Inflammatory macrophage treated with lipopolysaccharide for 4 hours (primary cell): ENCODE measurements at regions not wholly inside any gene's neighbourhood (a gene's known extent, or its start where the extent isn't known, plus 50 kb on each side); places are given as distances from the start of the nearest gene placed in this dataset.
"Not testable (repeated sequence)": the region's sequence is repeated elsewhere in the genome, so short reads cannot be mapped to it uniquely, and the experiment has no call there.

Experiments used
- DNase-seq: peaks from one replicate; pipeline ENCODE4 v3.0.0-alpha.2; 2020

GRCh38 chr6:79150733-79151132, 72.7 kb upstream of the PHIP start:
- DNase-seq: no peak

- DNase-seq: no peak
These were observed 71.8 kb upstream of the PHIP start for GRCh38 chr6:79149884-79150283.

DNA sequence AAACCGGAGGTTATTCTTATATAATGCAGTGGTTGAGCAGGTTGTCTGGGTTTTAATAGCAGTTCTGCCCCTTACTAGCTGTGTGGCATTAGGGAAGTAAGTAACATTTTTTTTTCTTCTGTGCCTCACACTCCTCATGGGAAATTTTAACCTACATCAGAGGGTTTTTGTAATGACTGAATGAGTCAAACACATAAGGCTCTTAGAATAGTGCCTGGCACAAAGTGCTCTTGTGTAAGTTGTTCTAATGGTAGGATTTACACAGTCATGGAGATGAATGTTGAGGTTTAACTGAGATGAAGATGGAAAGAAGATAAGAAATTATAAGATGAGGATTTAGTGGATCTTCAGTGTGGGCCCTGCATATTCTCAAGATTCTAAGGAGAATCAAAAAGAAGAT, 68.4 kb upstream of the PHIP start:
- peak; percentile 4 for DNase-seq

GRCh38 chr6:79145301-79145700, 67.2 kb upstream of the PHIP start:
- no peak for DNase-seq

GRCh38 chr6:79143320-79143898, 65.4 kb upstream of the PHIP start:
- DNase-seq: no peak

DNA sequence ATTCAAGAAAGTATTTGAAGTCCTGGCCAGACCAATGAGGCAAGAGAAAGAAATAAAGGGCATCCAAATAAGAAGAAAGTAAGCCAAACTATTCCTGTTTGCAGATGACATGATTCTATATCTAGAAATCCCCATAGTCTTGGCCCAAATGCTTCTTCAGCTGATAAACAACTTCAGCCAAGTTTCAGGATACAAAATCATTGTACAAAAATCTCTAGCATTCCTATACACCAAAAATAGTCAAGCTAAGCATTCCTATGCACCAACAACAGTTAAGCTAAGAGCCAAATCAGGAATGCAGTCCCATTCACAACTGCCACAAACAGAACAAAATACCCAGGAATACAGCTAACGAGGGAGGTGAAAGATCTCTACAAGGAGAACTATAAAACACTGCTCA, 60.1 kb upstream of the PHIP start:
- DNase-seq: no peak

DNA sequence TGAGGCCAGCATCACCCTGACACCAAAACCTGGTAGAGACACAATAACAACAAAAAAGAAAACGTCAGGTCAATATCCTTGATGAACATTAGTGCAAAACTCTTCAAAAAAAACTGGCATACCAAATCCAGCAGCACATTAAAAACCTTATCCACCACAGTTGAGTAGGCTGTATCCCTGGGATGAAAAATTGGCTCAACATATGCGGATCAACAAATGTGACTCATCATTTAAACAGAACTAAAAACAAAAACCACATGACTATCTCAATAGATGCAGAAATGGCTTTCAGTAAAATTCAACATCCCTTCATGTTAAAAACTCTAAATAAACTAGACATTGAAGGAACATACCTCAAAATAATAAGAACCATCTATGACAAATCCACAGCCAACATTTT, 59.6 kb upstream of the PHIP start:
- DNase-seq: no peak

DNA sequence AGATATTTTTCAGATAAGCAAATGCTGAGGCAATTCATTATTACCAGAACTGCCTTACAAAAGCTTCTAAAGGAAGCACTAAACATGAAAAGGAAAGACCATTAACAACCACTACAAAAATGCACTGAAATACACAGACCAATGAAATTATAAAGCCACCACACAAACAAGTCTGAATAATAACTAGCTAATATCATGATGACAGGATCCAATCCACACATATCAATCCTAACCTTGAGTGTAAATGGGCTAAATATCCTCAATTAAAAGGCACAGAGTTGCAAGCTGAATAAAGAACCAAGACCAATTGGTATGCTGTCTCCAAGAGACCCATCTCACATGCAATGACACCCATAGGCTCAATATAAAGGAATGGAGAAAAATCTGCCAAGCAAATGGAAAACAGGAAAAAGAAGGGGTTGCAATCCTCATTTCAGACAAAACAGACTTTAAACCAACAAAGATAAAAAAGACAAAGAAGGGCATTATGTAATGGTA, 58.0 kb upstream of the PHIP start:
- DNase-seq: no peak

DNA sequence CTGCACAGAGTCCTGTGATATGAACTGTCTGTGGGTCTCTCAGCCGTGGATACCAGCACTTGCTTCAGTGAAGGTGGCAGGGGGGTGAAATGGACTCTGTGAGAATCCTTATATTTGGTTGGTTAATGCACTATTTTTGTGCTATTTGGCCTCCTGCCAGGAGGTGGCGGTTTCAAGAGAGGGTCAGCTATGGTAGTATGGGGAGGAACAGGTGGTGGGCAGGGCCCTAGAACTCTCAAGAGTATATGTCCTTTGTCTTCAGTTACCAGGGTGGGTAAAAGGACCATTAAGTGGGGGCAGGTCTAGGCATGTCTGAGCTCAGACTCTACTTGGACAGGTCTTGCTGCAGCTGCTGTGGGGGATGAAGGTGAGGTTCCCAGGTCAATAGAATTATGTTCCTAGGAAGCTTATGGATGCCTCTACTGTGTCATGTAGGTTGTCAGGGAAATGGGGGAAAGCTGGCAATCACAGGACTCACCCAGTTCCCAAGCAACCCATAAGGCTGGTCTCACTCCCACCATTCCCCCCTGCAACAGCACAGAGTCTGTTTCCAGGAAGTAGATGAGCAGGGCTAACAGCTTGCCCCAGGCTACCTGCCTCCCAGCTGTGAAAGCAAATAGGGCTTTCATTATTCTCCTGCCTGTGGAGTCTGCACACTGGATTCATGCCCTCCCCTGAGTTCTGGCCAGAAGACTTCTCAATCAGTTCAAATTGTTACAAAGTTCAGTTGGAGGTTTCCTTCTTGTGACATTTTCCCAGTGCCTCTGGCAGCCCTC, 56.8 kb upstream of the PHIP start:
- no peak for DNase-seq

DNA sequence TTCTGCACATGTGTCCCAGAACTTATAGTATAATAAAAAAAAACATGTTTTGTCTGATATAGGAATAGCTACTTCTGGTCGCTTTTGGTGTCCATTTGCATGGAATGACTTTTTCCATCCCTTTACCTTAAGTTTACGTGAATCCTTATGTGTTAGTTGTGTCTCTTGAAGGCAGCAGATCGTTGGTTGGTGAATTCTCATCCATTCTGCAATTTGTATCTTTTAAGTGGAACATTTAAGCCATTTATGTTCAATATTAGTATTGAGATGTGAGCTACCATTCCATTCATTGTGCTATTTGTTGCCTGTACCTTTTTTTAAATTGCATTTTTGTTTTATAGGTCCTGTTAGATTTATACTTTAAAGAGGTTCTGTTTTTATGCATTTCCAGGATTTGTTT, 55.1 kb upstream of the PHIP start:
- DNase-seq: no peak

DNA sequence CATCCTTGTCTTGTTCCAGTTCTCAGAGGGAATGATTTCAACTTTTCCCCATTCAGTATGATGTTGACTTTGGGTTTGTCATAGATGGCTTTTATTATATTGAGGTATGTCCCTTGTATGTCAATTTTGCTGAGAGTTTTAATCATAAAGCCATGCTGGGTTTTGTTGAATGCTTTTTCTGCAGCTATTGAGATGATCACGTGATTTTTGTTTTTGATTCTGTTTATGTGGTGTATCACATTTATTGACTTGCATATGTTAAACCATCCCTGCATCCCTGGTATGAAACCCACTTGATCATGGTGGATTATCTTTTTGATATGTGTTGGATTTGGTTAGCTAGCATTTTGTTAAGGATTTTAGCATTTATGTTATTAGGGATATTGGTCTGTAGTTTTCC, 53.2 kb upstream of the PHIP start:
- DNase-seq: not testable (repeated sequence)
